Nephron progenitor cell (in vitro differentiated cells): ENCODE measurements at regions not wholly inside any gene's neighbourhood (a gene's known extent, or its start where the extent isn't known, plus 50 kb on each side); places are given as distances from the start of the nearest gene placed in this dataset.

ENCODE experiments used
- DNase-seq: peaks from one replicate; pipeline ENCODE4 v3.0.0; 2021
- H3K27ac Mint-ChIP-seq: 2 replicates; pipeline ENCODE4 v1.8.0; 2021; ENCODE audit warnings: mild to moderate bottlenecking, moderate library complexity, mixed read lengths
- H3K27me3 Mint-ChIP-seq: 2 replicates; pipeline ENCODE4 v1.8.0; 2021; ENCODE audit warnings: mild to moderate bottlenecking, low read depth, mixed read lengths; ENCODE audit not compliant: poor library complexity
- H3K36me3 Mint-ChIP-seq: 2 replicates; pipeline ENCODE4 v1.8.0; 2021; ENCODE audit warnings: low read depth, mixed read lengths
- H3K4me1 Mint-ChIP-seq: 2 replicates; pipeline ENCODE4 v1.8.0; 2021; ENCODE audit warnings: mixed read lengths
- H3K4me3 Mint-ChIP-seq: 2 replicates; pipeline ENCODE4 v1.8.0; 2021; ENCODE audit warnings: mild to moderate bottlenecking, moderate library complexity, mixed read lengths
- H3K9me3 Mint-ChIP-seq: 2 replicates; pipeline ENCODE4 v1.8.0; 2021; ENCODE audit warnings: mild to moderate bottlenecking, moderate library complexity, mixed read lengths
- TF ChIP-seq, protein P1 (sequence below): fragments of 200-600 bp; sonication (generic); IDR thresholded peaks from 2 replicates; pipeline ENCODE4 v1.5.0; 2021; ENCODE audit warnings: antibody characterized with exemption

DNA sequence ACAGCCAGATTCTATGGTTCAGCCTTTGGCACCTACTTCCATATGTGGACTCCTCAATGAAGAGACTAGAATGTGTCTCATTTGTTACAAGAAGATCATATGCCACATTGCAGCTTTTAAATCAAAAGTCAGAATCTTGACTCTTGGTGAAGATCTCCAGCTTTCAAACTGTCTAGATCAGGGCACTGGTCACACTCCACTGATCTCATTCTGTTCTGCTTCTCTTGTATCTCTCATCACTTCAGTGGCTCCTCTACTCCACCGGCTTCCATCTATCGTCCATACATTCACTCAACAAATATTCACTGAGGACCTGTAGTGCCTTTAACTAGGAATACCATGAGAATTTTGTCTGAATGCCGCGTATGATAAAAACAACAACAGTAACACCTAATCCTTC, 203.3 kb upstream of the LPP start:
- TF ChIP-seq, protein P1, sequence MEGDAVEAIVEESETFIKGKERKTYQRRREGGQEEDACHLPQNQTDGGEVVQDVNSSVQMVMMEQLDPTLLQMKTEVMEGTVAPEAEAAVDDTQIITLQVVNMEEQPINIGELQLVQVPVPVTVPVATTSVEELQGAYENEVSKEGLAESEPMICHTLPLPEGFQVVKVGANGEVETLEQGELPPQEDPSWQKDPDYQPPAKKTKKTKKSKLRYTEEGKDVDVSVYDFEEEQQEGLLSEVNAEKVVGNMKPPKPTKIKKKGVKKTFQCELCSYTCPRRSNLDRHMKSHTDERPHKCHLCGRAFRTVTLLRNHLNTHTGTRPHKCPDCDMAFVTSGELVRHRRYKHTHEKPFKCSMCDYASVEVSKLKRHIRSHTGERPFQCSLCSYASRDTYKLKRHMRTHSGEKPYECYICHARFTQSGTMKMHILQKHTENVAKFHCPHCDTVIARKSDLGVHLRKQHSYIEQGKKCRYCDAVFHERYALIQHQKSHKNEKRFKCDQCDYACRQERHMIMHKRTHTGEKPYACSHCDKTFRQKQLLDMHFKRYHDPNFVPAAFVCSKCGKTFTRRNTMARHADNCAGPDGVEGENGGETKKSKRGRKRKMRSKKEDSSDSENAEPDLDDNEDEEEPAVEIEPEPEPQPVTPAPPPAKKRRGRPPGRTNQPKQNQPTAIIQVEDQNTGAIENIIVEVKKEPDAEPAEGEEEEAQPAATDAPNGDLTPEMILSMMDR = no peak
- Mint-ChIP-seq H3K36me3 (no peaks in the 10 kb centered on the region), H3K9me3 (no peaks in the 10 kb centered on the region), H3K4me1 (peaks cover 19% of the 10 kb centered on the region), H3K4me3 (no peak overlapping the region), H3K27me3 (no peaks in the 10 kb centered on the region), H3K27ac (no peak overlapping the region)
- DNase-seq = no peak

DNA sequence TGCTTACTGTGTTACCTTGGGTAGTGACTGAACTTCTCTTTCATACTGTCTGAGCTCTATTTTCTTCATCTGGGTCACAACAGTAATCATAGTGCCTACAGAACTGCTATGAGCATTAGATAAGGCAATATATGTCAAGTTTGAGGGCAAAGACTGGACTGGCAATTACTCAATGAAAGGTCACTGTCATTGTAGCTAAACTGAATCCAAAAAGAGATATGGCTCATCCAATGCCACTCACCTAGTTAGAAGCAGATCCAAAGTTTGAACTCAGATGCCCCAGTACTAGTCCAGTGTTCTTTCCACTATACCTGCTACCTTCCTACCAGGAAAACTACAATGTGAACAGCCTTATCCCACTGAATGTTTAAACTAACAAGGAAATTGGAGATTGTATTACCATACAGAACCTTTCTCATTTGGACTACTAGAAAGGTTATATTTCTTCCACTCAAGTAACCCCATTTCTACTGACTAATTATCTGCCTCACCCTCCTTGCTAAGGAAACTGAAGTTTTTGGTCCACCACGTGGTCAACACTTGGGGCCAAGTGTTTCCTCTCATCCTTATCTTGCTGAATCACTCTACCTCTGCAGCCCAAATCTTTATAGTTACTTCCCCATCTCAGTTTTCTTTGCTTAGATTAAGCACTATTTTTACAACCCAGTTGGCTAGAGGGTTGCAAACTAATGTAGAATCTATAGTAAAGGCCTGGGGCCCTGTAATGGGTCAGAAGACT, 202.3 kb upstream of the LPP start:
- Mint-ChIP-seq H3K27me3 (no peaks in the 10 kb centered on the region), H3K4me1 (peaks cover 13% of the 10 kb centered on the region), H3K36me3 (no peaks in the 10 kb centered on the region), H3K4me3 (no peak overlapping the region), H3K27ac (no peak overlapping the region), H3K9me3 (no peaks in the 10 kb centered on the region)
- TF ChIP-seq, protein P1 = no peak
- no peak for DNase-seq

DNA sequence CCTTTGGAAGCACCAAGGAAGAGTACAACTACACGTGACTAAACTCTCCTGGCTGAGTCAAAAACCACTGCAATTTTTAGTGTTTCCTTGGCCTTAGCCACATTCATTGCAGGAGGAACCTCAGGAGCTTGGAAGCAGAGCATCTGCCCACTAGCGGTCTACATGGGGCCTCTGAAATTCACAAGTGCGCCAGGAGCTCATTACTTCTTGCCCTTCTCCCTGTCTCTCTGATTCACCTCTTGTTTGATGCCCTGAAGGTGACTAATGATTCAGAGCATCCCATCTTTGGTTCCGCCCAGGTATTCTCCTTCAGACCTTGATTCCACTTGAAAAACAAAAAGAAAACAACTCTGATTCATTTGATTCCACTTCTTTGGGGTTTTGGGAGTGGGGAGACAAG, 201.1 kb upstream of the LPP start:
- no peaks in the 10 kb centered on the region for H3K36me3 Mint-ChIP-seq
- no peak for DNase-seq
- H3K4me3 Mint-ChIP-seq = no peak overlapping the region
- TF ChIP-seq, protein P1 = no peak
- H3K27me3 Mint-ChIP-seq = no peaks in the 10 kb centered on the region
- peaks cover 12% of the 10 kb centered on the region for H3K4me1 Mint-ChIP-seq
- H3K27ac Mint-ChIP-seq = no peak overlapping the region
- no peaks in the 10 kb centered on the region for H3K9me3 Mint-ChIP-seq

DNA sequence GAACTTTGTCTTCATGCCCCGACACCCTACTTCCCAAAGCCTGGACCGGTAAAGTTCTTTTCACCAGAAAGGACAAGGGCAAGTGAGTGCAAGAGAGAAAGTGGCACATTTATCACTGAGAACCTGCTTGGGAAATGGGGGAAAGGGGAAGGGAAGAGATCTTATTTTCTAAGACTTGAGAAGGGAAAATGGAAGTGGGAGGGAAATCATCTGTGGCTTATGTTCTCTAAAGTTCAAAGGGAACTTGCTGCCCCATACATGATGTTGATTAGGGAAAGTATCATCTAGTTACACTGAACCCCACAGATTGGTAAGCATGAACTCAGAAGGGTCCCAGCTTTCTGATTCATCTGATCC, 199.5 kb upstream of the LPP start:
- no peaks in the 10 kb centered on the region for H3K27me3 Mint-ChIP-seq
- H3K27ac Mint-ChIP-seq = no peak overlapping the region
- H3K36me3 Mint-ChIP-seq = no peaks in the 10 kb centered on the region
- no peak for DNase-seq
- TF ChIP-seq, protein P1 = no peak
- H3K4me3 Mint-ChIP-seq = no peak overlapping the region
- peaks cover 12% of the 10 kb centered on the region for H3K4me1 Mint-ChIP-seq
- H3K9me3 Mint-ChIP-seq = no peaks in the 10 kb centered on the region

DNA sequence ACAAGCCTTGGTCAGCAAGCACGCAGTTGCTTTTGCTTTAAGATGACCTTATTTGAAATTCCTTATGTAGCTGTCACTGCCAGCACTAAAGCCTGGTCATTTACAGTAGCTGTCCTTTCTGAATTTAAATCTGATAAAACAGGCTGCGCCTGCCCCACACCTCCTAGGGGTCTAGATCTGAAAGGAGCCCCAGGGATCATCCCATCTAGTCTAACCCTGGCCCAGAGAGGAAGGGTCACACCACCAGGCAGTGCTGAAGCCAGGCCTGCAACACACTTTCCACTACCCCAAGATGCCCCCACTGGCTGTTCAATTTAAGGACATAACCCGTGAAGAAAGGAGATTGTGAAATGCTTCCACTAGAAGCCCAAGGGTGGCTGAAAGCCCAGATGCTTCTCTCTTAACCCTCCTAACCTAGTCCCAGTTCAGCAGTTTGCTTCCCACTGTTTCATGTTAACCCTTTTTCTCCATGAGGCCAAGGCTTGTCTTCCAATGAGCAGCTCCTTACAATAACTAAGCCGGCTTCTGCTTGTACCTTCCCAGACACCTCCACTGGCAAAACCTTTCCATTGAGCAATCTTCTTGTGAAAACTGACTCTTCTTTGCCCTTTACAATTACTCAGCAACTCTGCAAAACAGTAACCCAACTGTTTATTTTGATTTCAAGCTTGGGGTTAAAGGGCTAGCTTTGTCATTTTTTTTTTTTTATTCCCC, 198.9 kb upstream of the LPP start:
- DNase-seq = no peak
- H3K36me3 Mint-ChIP-seq = no peaks in the 10 kb centered on the region

More for the DNA sequence above, 198.9 kb upstream of the LPP start:
- H3K9me3 Mint-ChIP-seq = no peaks in the 10 kb centered on the region
- H3K27me3 Mint-ChIP-seq = no peaks in the 10 kb centered on the region
- TF ChIP-seq, protein P1 = no peak
- peaks cover 12% of the 10 kb centered on the region for H3K4me1 Mint-ChIP-seq
- H3K4me3 Mint-ChIP-seq = no peak overlapping the region
- H3K27ac Mint-ChIP-seq = no peak overlapping the region
